OCI-LY7 (cell line): ENCODE measurements at regions not wholly inside any gene's neighbourhood (a gene's known extent, or its start where the extent isn't known, plus 50 kb on each side); places are given as distances from the start of the nearest gene placed in this dataset.

Experiments
- BruUV-seq: library from RNA; stranded (reverse); fragments of 400-500 nt; replicated peaks from 2 replicates; lab custom pipeline; 2021; lab: Mats Ljungman, UMichigan
- CTCF ChIA-PET: fragments of 300-600 bp; sonication (Branson Sonifier 250); formaldehyde crosslinking; loops from one replicate; lab custom pipeline; 2022; ENCODE audit warnings: antibody characterized with exemption; ENCODE audit not compliant: unreplicated experiment; lab: Charles Lee
- POLR2A ChIA-PET: fragments of 300-600 bp; sonication (Branson Sonifier 250); formaldehyde crosslinking; loops from one replicate; lab custom pipeline; 2022; ENCODE audit warnings: antibody characterized with exemption; lab: Charles Lee
- DNase-seq: peaks from one replicate; pipeline ENCODE4 v3.0.0-alpha.2; 2015; ENCODE audit warnings: low spot score
- H2AFZ ChIP-seq: fragments of 200-600 bp; sonication (generic), shearing (Covaris generic); 2 replicates; pipeline ENCODE4 v1.6.1; 2014; ENCODE audit warnings: mild to moderate bottlenecking, antibody characterized with exemption, low read length, moderate library complexity
- H3K27ac ChIP-seq: fragments of 200-600 bp; sonication (generic); 2 replicates; pipeline ENCODE4 v1.5.1; 2014; ENCODE audit warnings: mixed run types, low read depth, mild to moderate bottlenecking, moderate library complexity, low read length, inconsistent platforms; ENCODE audit not compliant: poor library complexity, severe bottlenecking
- H3K36me3 ChIP-seq: fragments of 200-600 bp; sonication (generic); 2 replicates; pipeline ENCODE4 v1.6.1; 2014; ENCODE audit warnings: mild to moderate bottlenecking, antibody characterized with exemption, low read length, moderate library complexity, mixed read lengths; ENCODE audit not compliant: insufficient read depth
- H3K4me1 ChIP-seq: fragments of 200-600 bp; sonication (generic); 2 replicates; pipeline ENCODE4 v1.5.1; 2014; ENCODE audit warnings: mild to moderate bottlenecking, low read length; ENCODE audit not compliant: insufficient read depth, poor library complexity, severe bottlenecking
- H3K4me2 ChIP-seq: fragments of 200-600 bp; sonication (generic); 2 replicates; pipeline ENCODE4 v1.6.1; 2014; ENCODE audit warnings: mild to moderate bottlenecking, low read length
- H3K4me3 ChIP-seq: fragments of 200-600 bp; sonication (generic); 2 replicates; pipeline ENCODE4 v1.5.1; 2014; ENCODE audit warnings: mild to moderate bottlenecking, low read depth, low read length; ENCODE audit not compliant: poor library complexity, severe bottlenecking
- H3K79me2 ChIP-seq: fragments of 200-600 bp; sonication (generic); 2 replicates; pipeline ENCODE4 v1.6.1; 2016; ENCODE audit warnings: low read depth, mild to moderate bottlenecking, low read length, moderate library complexity, mixed read lengths; ENCODE audit not compliant: insufficient read depth
- H3K9me2 ChIP-seq: fragments of 200-600 bp; sonication (generic); 2 replicates; pipeline ENCODE4 v1.6.1; 2016; ENCODE audit warnings: mild to moderate bottlenecking, low read length, mixed read lengths; ENCODE audit not compliant: insufficient read depth
- H3K9me3 ChIP-seq: fragments of 200-600 bp; sonication (generic); 2 replicates; pipeline ENCODE4 v1.6.1; 2014; ENCODE audit warnings: mild to moderate bottlenecking, mixed run types, low read length, mixed read lengths
- H4K20me1 ChIP-seq: fragments of 200-600 bp; sonication (generic); 2 replicates; pipeline ENCODE4 v1.6.1; 2014; ENCODE audit warnings: mild to moderate bottlenecking, antibody characterized with exemption, low read length, moderate library complexity, mixed read lengths; ENCODE audit not compliant: insufficient read depth
- CTCF ChIP-seq: fragments of 200-600 bp; sonication (generic); conservative IDR thresholded peaks from 2 replicates; pipeline ENCODE4 v1.5.1; 2014; ENCODE audit warnings: mild to moderate bottlenecking, antibody characterized with exemption, low read length, moderate library complexity, mixed read lengths
- EZH2phosphoT487 ChIP-seq: fragments of 200-600 bp; sonication (generic); IDR thresholded peaks from 2 replicates; pipeline ENCODE4 v1.6.1; 2018; ENCODE audit warnings: low read depth, borderline replicate concordance, mild to moderate bottlenecking, mixed run types, antibody characterized with exemption, low read length, moderate library complexity, mixed read lengths
- intact Hi-C: fragments of 100-400 bp; cut with micrococcal nuclease; formaldehyde crosslinking; loops from one replicate; pipeline ENCODE4 v1.10.0; 2022; ENCODE audit not compliant: unreplicated experiment

- no peak for TF ChIP-seq CTCF
- TF ChIP-seq EZH2phosphoT487: no peak
- POLR2A ChIA-PET: interaction anchor here (0.6 kb wide), 1 partner anchor 682 kb away, joined by 3 read pairs; no protein-coding TSS in a partner anchor
- CTCF ChIA-PET: no interaction called here
Observed at GRCh38 chr1:94651076-94651475, 109.5 kb upstream of the F3 start.

GRCh38 chr1:94650301-94650700 lies 108.7 kb upstream of the F3 start:
- Histone ChIP-seq H2AFZ (no peak overlapping the region), H3K4me3 (no peak overlapping the region), H3K79me2 (no peaks in the 10 kb centered on the region), H3K4me1 (no peaks in the 10 kb centered on the region), H4K20me1 (no peaks in the 10 kb centered on the region), H3K9me2 (no peaks in the 10 kb centered on the region), H3K27ac (no peak overlapping the region), H3K9me3 (no peaks in the 10 kb centered on the region), H3K4me2 (no peak overlapping the region), H3K36me3 (no peaks in the 10 kb centered on the region)
- TF ChIP-seq EZH2phosphoT487 (no peak), CTCF (no peak)
- CTCF ChIA-PET: no interaction called here
- DNase-seq: no peak
- POLR2A ChIA-PET: no interaction called here
- BruUV-seq: no TSS peak
- intact Hi-C loops: no loop called here

More at GRCh38 chr1:94651076-94651475, 109.5 kb upstream of the F3 start:
- H3K4me2 ChIP-seq: no peak overlapping the region
- no peak overlapping the region for H3K4me3 ChIP-seq
- no peaks in the 10 kb centered on the region for H3K4me1 ChIP-seq
- H3K27ac ChIP-seq: no peak overlapping the region
- no peak for DNase-seq
- H3K9me3 ChIP-seq: no peaks in the 10 kb centered on the region
- BruUV-seq: no TSS peak
- no peak overlapping the region for H2AFZ ChIP-seq
- intact Hi-C loops: no loop called here
- no peaks in the 10 kb centered on the region for H4K20me1 ChIP-seq
- H3K36me3 ChIP-seq: no peaks in the 10 kb centered on the region
- H3K79me2 ChIP-seq: no peaks in the 10 kb centered on the region
- H3K9me2 ChIP-seq: no peaks in the 10 kb centered on the region

GRCh38 chr1:94648225-94649007 lies 106.9 kb upstream of the F3 start:
- Histone ChIP-seq H3K4me1 (no peaks in the 10 kb centered on the region), H2AFZ (no peak overlapping the region), H3K79me2 (no peaks in the 10 kb centered on the region), H3K9me2 (no peaks in the 10 kb centered on the region), H4K20me1 (no peaks in the 10 kb centered on the region), H3K36me3 (no peaks in the 10 kb centered on the region), H3K4me2 (no peak overlapping the region), H3K27ac (no peak overlapping the region), H3K4me3 (no peak overlapping the region), H3K9me3 (no peaks in the 10 kb centered on the region)
- no TSS peak for BruUV-seq
- POLR2A ChIA-PET: interaction anchor here (0.5 to 0.6 kb wide), 2 partner anchors 63 to 547 kb away, joined by 3 read pairs; no protein-coding TSS in a partner anchor
- intact Hi-C loops: no loop called here
- CTCF ChIA-PET: no interaction called here
- TF ChIP-seq EZH2phosphoT487 (no peak), CTCF (no peak)
- DNase-seq: no peak
